GM13977 (cell line): ENCODE measurements at regions not wholly inside any gene's neighbourhood (a gene's known extent, or its start where the extent isn't known, plus 50 kb on each side); places are given as distances from the start of the nearest gene placed in this dataset.
"Not testable (repeated sequence)": the region's sequence is repeated elsewhere in the genome, so short reads cannot be mapped to it uniquely, and the experiment has no call there.

ENCODE experiments used
- DNase-seq: peaks from one replicate; pipeline ENCODE4 v3.0.0; 2012; ENCODE audit warnings: low spot score
- CTCF ChIP-seq: IDR thresholded peaks from 2 replicates; pipeline ENCODE4 v1.5.1; 2012; ENCODE audit warnings: mild to moderate bottlenecking, control low read depth; ENCODE audit not compliant: insufficient read depth; ENCODE audit errors: extremely low read depth, missing control alignments
- in situ Hi-C: fragments of 300-500 bp; cut with MboI; formaldehyde crosslinking; loops from one replicate; pipeline ENCODE4 v1.12.0; 2022; ENCODE audit warnings: low sequenced_read_pairs, low pct_unique_long_range_greater_than_20kb, mixed read lengths, inconsistent platforms; ENCODE audit not compliant: unreplicated experiment

- in situ Hi-C loops: no loop called here
- DNase-seq: peak; percentile 23
- no peak for TF ChIP-seq CTCF
These were observed 186.6 kb downstream of the NRP2 start for GRCh38 chr2:205868773-205869333.

- no peak for TF ChIP-seq CTCF
- DNase-seq: no peak
- in situ Hi-C loops: no loop called here
These were observed 185.8 kb downstream of the NRP2 start for GRCh38 chr2:205868053-205868452.

DNA sequence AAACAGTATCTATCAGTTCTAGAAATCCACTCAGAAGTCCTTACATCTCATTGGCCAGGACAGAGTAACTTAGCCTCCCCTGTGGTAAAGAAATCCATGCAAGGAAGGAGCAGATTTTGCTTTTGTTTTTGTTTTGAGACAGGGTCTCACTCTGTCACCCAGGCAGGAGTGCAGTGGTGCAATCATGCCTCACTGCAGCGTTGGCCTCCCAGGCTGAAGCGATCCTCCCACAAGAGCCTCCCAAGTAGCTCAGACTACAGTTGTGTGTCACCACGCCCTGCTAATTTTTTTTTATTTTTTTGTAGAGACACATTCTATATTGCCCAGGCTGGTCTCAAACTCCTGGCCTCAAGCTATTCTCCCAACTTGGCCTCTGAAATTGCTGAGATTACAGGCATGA lies 185.1 kb downstream of the NRP2 start:
- in situ Hi-C loops: no loop called here
- DNase-seq: no peak
- TF ChIP-seq CTCF: no peak

GRCh38 chr2:205865905-205866441 lies 183.7 kb downstream of the NRP2 start:
- TF ChIP-seq CTCF: no peak
- in situ Hi-C loops: no loop called here
- DNase-seq: no peak

DNA sequence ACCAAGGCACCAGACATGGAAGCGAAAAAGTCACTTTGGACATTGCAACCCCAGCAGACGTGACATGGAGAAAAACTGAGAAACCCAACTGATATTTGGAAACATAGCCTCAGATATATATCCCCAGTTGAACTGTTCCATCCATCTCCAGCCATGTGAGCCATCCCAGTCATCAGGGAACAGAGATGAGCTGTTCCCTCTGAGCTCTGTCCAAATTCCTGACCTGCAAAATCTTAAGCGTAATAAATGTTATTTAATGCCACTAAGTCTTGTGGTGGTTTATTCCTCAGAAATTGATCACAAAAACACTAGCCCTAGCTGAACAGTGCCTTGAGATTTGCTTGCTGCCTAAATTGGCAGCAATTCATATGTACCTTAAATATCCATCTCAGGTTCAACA lies 182.8 kb downstream of the NRP2 start:
- TF ChIP-seq CTCF: no peak
- no peak for DNase-seq
- in situ Hi-C loops: no loop called here

- in situ Hi-C loops: no loop called here
- no peak for TF ChIP-seq CTCF
These were observed 182.2 kb downstream of the NRP2 start for GRCh38 chr2:205864491-205864890.

DNA sequence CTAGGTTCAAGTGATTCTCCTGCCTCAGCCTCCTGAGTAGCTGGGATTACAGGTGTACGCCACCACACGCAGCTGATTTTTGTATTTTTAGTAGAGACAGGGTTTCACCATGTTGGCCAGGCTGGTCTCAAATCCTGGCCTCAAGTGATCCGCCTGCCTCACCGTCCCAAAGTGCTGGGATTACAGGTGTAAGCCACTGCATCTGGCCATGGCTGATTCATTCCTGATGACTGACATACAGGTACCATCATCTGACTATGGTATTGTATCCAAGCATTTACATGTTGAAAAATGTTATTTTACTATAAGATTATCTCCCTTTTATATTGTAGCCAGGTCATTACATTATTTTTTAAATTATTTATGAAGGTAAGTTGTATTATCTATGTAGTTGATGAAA lies 180.5 kb downstream of the NRP2 start:
- in situ Hi-C loops, DNase-seq: not testable (repeated sequence)

More at GRCh38 chr2:205864491-205864890, 182.2 kb downstream of the NRP2 start:
- DNase-seq: no peak
